Left lung (tissue), 4 donors: ENCODE measurements at regions not wholly inside any gene's neighbourhood (a gene's known extent, or its start where the extent isn't known, plus 50 kb on each side); places are given as distances from the start of the nearest gene placed in this dataset.

ENCODE experiments used
- ATAC-seq: fragments of 200-7000 bp; cut with Tn5 transposase; one replicate; pipeline ENCODE4 v1.9.1; 2020; ENCODE audit warnings: moderate library complexity
- DNase-seq, 4 donors: peaks; one replicate each; pipeline ENCODE4 v3.0.0-alpha.2; 2013 to 2020
- H3K27ac ChIP-seq, 2 donors: fragments of 200-600 bp; sonication (generic) in 1 of 2; one replicate each; pipeline versions ENCODE4 v1.5.0 to v1.8.0; 2020 to 2021
- H3K27me3 ChIP-seq, 2 donors: fragments of 200-600 bp; sonication (generic) in 1 of 2; one replicate each; pipeline versions ENCODE4 v1.5.0 to v1.8.0; 2020 to 2021
- H3K36me3 ChIP-seq, 2 donors: fragments of 200-600 bp; sonication (generic) in 1 of 2; one replicate each; pipeline versions ENCODE4 v1.5.0 to v1.8.0; 2020 to 2021
- H3K4me1 ChIP-seq, 2 donors: fragments of 200-600 bp; one replicate each; pipeline ENCODE4 v1.8.0; 2021
- H3K4me3 ChIP-seq, 2 donors: fragments of 200-600 bp; sonication (generic) in 1 of 2; one replicate each; pipeline versions ENCODE4 v1.5.0 to v1.8.0; 2020 to 2021; ENCODE audit warnings: mild to moderate bottlenecking in 1 of 2
- H3K9me3 ChIP-seq, 2 donors: fragments of 200-600 bp; sonication (generic) in 1 of 2; one replicate each; pipeline versions ENCODE4 v1.5.0 to v1.8.0; 2020 to 2021
- intact Hi-C, 2 donors: fragments of 100-400 bp; cut with DNase I; formaldehyde crosslinking; loops; one replicate each; pipeline versions ENCODE4 v1.11.2 to v1.14.2; 2022
- TF ChIP-seq, protein P1 (sequence below), 2 donors: fragments of 200-600 bp; sonication (generic) in 1 of 2; IDR thresholded peaks; one replicate each; pipeline versions ENCODE4 v1.5.0 to v1.8.0; 2021; ENCODE audit warnings: antibody characterized with exemption in 2 of 2
- donor health status: DM: no; HTN: yes; CAD: no.
- donor health status: DM: no; HTN: no; CAD: no.

- peaks cover under 1 to 12% of the 10 kb centered on the region in 2 donors for H3K4me1 ChIP-seq
- TF ChIP-seq, protein P1, sequence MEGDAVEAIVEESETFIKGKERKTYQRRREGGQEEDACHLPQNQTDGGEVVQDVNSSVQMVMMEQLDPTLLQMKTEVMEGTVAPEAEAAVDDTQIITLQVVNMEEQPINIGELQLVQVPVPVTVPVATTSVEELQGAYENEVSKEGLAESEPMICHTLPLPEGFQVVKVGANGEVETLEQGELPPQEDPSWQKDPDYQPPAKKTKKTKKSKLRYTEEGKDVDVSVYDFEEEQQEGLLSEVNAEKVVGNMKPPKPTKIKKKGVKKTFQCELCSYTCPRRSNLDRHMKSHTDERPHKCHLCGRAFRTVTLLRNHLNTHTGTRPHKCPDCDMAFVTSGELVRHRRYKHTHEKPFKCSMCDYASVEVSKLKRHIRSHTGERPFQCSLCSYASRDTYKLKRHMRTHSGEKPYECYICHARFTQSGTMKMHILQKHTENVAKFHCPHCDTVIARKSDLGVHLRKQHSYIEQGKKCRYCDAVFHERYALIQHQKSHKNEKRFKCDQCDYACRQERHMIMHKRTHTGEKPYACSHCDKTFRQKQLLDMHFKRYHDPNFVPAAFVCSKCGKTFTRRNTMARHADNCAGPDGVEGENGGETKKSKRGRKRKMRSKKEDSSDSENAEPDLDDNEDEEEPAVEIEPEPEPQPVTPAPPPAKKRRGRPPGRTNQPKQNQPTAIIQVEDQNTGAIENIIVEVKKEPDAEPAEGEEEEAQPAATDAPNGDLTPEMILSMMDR (IDR thresholded peaks at IDR 0.05) = no peak
- DNase-seq = peak in 1 of 4 donors; percentile 72
Measured at GRCh38 chr12:132435486-132436187, 54.3 kb upstream of the FBRSL1 start.

GRCh38 chr12:132433641-132434395, 56.1 kb upstream of the FBRSL1 start:
- ATAC-seq (no peak), DNase-seq (peak in 1 of 4 donors; percentile 77)
- intact Hi-C loops = no loop called here
- TF ChIP-seq, protein P1 (IDR thresholded peaks at IDR 0.05) = no peak
- Histone ChIP-seq H3K4me1 (peaks cover 6 to 29% of the 10 kb centered on the region in 2 donors), H3K4me3 (no peak overlapping the region), H3K36me3 (no peaks in the 10 kb centered on the region), H3K27ac (no peak overlapping the region), H3K9me3 (no peaks in the 10 kb centered on the region), H3K27me3 (peaks cover 0 to 83% of the 10 kb centered on the region in 2 donors)

More at GRCh38 chr12:132435486-132436187, 54.3 kb upstream of the FBRSL1 start:
- no peak overlapping the region for H3K27ac ChIP-seq
- no peak overlapping the region for H3K4me3 ChIP-seq
- intact Hi-C loops = no loop called here
- H3K36me3 ChIP-seq = no peaks in the 10 kb centered on the region
- H3K27me3 ChIP-seq = peaks cover 0 to 72% of the 10 kb centered on the region in 2 donors
- no peaks in the 10 kb centered on the region for H3K9me3 ChIP-seq
- ATAC-seq = no peak

- peaks cover 6 to 29% of the 10 kb centered on the region in 2 donors for H3K4me1 ChIP-seq
- ATAC-seq (no peak), DNase-seq (peak in 3 of 4 donors; percentile 71 to 94 (median 84))
- no peak overlapping the region for H3K27ac ChIP-seq
- intact Hi-C loops = no loop called here
- TF ChIP-seq, protein P1 (IDR thresholded peaks at IDR 0.05) = no peak
- no peaks in the 10 kb centered on the region for H3K9me3 ChIP-seq
- H3K27me3 ChIP-seq = peaks cover 0 to 83% of the 10 kb centered on the region in 2 donors
- H3K36me3 ChIP-seq = no peaks in the 10 kb centered on the region
- no peak overlapping the region for H3K4me3 ChIP-seq
Measured at GRCh38 chr12:132432721-132433577, 57.0 kb upstream of the FBRSL1 start.

DNA sequence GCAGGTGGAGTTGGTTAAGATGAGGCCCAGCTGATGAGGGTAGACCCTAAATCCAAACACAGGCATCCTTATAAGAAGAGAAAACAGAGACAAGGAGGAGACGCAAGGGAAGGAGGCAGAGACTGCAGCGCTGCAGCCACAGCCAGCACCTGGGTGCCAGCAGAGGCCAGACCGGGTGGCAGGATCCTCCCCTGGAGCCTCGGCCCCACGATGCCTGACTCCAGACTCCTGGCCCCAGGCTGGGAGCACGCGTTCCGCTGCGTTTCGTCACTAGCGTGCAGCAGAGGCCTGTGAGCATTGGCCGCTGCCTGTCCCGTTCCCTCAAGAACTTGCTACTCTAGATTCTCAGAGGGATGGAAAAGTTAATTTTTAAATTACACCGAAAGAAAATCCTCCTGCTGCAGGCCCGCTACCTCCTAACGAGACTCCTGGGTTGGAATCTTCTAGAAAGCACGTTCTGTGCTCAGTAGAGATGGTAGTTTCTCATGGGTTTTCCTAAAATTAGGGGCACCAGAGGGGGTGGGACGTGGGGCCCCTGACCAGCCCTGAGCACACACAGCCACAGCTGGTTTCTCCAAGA, 57.7 kb upstream of the FBRSL1 start:
- H3K4me1 ChIP-seq = peaks cover 6 to 23% of the 10 kb centered on the region in 2 donors
- TF ChIP-seq, protein P1 (IDR thresholded peaks at IDR 0.05) = no peak
- H3K27ac ChIP-seq = no peak overlapping the region
- intact Hi-C loops = no loop called here
- H3K9me3 ChIP-seq = no peaks in the 10 kb centered on the region
- H3K27me3 ChIP-seq = peaks cover 0 to 85% of the 10 kb centered on the region in 2 donors
- ATAC-seq (no peak), DNase-seq (peak in 1 of 4 donors; percentile 71)
- no peaks in the 10 kb centered on the region for H3K36me3 ChIP-seq
- no peak overlapping the region for H3K4me3 ChIP-seq
